ENCODE measurements at regions not wholly inside any gene's neighbourhood (a gene's known extent, or its start where the extent isn't known, plus 50 kb on each side); places are given as distances from the start of the nearest gene placed in this dataset.

- in situ Hi-C loops (cut with HindIII; ENCODE audit: low pct_ligation_motif_present, low sequenced_read_pairs) = no loop called here
- H3K36me3 ChIP-seq (replicated peaks) = no peaks in the 10 kb centered on the region
- DNase-seq = no peak
- H3K4me3 ChIP-seq (ENCODE audit: low read depth, low read length) = no peak overlapping the region
- no peak for TF ChIP-seq CTCF (IDR thresholded peaks at IDR 0.05; ENCODE audit: low read depth, low read length, missing control alignments)
- H3K27ac ChIP-seq = no peak overlapping the region
- no peaks in the 10 kb centered on the region for H3K27me3 ChIP-seq (replicated peaks)
Observed at GRCh38 chr4:129926936-129927335, 831.0 kb downstream of the C4orf33 start.

DNA sequence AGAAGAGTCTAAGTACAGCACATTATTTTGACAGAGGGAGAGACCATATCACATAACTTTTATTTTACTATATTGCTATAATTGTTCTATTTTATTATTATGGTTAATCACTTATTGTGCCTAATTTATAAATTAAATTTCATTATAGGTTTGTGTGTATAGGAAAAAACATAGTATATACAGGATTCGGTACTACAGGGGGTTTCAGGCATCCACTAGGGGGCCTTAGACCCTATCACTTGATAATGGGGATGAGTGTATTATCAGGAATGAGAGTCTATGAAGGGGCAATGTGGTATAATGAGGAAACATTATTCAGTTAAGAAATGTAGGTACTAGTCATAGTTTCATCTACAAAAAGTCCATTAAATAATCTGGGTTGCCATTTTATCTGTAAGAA lies 833.1 kb downstream of the C4orf33 start:
- Histone ChIP-seq H3K4me3 (ENCODE audit: low read depth, low read length) (no peak overlapping the region), H3K27me3 (replicated peaks) (no peaks in the 10 kb centered on the region), H3K27ac (no peak overlapping the region), H3K36me3 (replicated peaks) (no peaks in the 10 kb centered on the region)
- peak; percentile 66 for TF ChIP-seq CTCF (IDR thresholded peaks at IDR 0.05; ENCODE audit: low read depth, low read length, missing control alignments)
- DNase-seq = no peak
- in situ Hi-C loops (cut with HindIII; ENCODE audit: low pct_ligation_motif_present, low sequenced_read_pairs) = no loop called here

- in situ Hi-C loops (cut with HindIII; ENCODE audit: low pct_ligation_motif_present, low sequenced_read_pairs) = no loop called here
- TF ChIP-seq CTCF (IDR thresholded peaks at IDR 0.05; ENCODE audit: low read depth, low read length, missing control alignments) = no peak
- no peak for DNase-seq
- Histone ChIP-seq H3K27me3 (replicated peaks) (no peaks in the 10 kb centered on the region), H3K27ac (no peak overlapping the region), H3K36me3 (replicated peaks) (no peaks in the 10 kb centered on the region), H3K4me3 (ENCODE audit: low read depth, low read length) (no peak overlapping the region)
Observed at GRCh38 chr4:129929984-129930383, 834.0 kb downstream of the C4orf33 start.

- Histone ChIP-seq H3K27ac (no peak overlapping the region), H3K4me3 (ENCODE audit: low read depth, low read length) (no peak overlapping the region), H3K36me3 (replicated peaks) (no peaks in the 10 kb centered on the region), H3K27me3 (replicated peaks) (no peaks in the 10 kb centered on the region)
- no peak for DNase-seq
- no peak for TF ChIP-seq CTCF (IDR thresholded peaks at IDR 0.05; ENCODE audit: low read depth, low read length, missing control alignments)
- in situ Hi-C loops (cut with HindIII; ENCODE audit: low pct_ligation_motif_present, low sequenced_read_pairs) = no loop called here
Observed at GRCh38 chr4:129950217-129950616, 854.3 kb downstream of the C4orf33 start.

GRCh38 chr4:129966175-129966574 lies 870.2 kb downstream of the C4orf33 start:
- Histone ChIP-seq H3K27ac (no peak overlapping the region), H3K4me3 (ENCODE audit: low read depth, low read length) (no peak overlapping the region), H3K27me3 (replicated peaks) (no peaks in the 10 kb centered on the region), H3K36me3 (replicated peaks) (no peaks in the 10 kb centered on the region)
- in situ Hi-C loops (cut with HindIII; ENCODE audit: low pct_ligation_motif_present, low sequenced_read_pairs) = no loop called here
- TF ChIP-seq CTCF (IDR thresholded peaks at IDR 0.05; ENCODE audit: low read depth, low read length, missing control alignments) = no peak
- no peak for DNase-seq

- in situ Hi-C loops (cut with HindIII; ENCODE audit: low pct_ligation_motif_present, low sequenced_read_pairs) = no loop called here
- Histone ChIP-seq H3K4me3 (ENCODE audit: low read depth, low read length) (no peak overlapping the region), H3K27me3 (replicated peaks) (no peaks in the 10 kb centered on the region), H3K27ac (no peak overlapping the region), H3K36me3 (replicated peaks) (no peaks in the 10 kb centered on the region)
- DNase-seq = no peak
- no peak for TF ChIP-seq CTCF (IDR thresholded peaks at IDR 0.05; ENCODE audit: low read depth, low read length, missing control alignments)
Observed at GRCh38 chr4:129968366-129968765, 872.4 kb downstream of the C4orf33 start.

All from brain microvascular endothelial cell (primary cell).